RCC 7860 (cell line): ENCODE measurements at regions not wholly inside any gene's neighbourhood (a gene's known extent, or its start where the extent isn't known, plus 50 kb on each side); places are given as distances from the start of the nearest gene placed in this dataset.
"Not testable (repeated sequence)": the region's sequence is repeated elsewhere in the genome, so short reads cannot be mapped to it uniquely, and the experiment has no call there.

Source experiments
- DNase-seq: peaks from one replicate; pipeline ENCODE4 v3.0.0-alpha.2; 2015; ENCODE audit warnings: low spot score
- FAIRE-seq: peaks from 2 replicates; lab custom pipeline; 2012; peaks lifted over from hg19 to GRCh38; lab: Jason Lieb, UNC

DNA sequence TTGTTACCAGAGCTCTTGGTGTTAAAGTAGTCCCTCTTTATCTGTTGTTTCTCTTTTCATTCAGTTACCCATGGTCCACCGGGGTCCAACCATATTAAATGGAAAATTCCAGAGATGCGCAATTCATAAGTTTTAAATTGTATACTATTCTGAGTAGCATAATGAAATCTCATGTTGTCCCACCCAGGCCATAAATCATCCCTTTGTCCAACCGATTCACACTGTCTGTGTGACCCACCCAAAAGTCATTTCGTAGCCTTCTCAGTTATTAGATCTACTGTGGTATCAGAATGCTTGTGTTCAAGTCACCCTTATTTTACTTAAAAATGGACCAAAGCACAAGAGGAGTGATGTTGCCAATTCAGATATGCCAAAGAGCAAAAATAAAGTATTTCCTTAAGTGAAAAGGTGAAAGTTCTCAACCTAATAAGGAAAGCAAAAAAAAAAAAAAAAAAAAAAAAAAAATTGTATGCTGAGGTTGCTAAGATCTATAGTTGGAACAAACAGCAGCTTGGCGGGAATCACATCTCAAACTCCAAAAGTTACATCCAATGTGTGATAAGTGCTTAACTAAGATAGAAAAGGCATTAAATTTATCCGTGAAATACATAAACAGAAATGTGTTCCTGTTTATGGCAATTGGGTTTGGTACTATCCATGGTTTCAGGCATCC lies 106.8 kb upstream of the GPBP1 start:
- FAIRE-seq: no peak
- no peak for DNase-seq

- DNase-seq (no peak), FAIRE-seq (no peak)
Observed at GRCh38 chr5:57067597-57067924, 106.3 kb upstream of the GPBP1 start.

GRCh38 chr5:57069115-57069835 lies 104.6 kb upstream of the GPBP1 start:
- no peak for DNase-seq
- no peak for FAIRE-seq

DNA sequence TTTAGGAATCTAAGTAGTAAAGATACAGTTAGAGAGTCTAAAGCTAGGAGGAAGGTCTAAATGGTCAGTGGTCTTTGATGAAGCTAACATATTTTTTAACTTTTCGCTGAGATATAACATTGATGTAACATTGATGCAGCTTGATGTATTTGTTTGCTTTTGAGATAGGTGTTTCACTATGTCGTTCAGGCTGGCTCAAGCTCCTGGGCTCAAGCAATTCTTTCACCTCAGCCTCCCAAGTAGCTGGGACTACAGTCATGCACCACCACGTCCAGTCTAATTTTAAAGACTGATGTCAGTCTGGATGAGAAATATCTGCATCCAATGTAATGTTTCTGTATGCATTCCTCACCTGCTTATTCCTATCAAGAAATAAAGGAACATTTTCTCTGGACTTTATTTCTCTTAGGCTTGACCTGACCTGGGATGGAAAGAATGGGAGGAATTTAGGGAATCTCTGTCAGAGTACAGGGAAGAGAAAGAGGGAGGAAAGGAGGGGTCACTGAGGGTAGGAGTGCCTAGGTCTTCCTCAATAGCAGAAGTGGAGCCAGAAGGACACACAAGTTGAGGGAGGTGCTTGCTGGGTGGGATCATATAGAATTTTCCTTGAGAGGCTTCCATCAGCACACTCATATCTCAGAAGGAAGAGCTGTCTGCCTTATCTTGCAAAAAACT lies 101.5 kb upstream of the GPBP1 start:
- FAIRE-seq: no peak

GRCh38 chr5:57082441-57083067 lies 91.3 kb upstream of the GPBP1 start:
- FAIRE-seq (no peak), DNase-seq (no peak)

More for the DNA sequence above, 101.5 kb upstream of the GPBP1 start:
- no peak for DNase-seq

DNA sequence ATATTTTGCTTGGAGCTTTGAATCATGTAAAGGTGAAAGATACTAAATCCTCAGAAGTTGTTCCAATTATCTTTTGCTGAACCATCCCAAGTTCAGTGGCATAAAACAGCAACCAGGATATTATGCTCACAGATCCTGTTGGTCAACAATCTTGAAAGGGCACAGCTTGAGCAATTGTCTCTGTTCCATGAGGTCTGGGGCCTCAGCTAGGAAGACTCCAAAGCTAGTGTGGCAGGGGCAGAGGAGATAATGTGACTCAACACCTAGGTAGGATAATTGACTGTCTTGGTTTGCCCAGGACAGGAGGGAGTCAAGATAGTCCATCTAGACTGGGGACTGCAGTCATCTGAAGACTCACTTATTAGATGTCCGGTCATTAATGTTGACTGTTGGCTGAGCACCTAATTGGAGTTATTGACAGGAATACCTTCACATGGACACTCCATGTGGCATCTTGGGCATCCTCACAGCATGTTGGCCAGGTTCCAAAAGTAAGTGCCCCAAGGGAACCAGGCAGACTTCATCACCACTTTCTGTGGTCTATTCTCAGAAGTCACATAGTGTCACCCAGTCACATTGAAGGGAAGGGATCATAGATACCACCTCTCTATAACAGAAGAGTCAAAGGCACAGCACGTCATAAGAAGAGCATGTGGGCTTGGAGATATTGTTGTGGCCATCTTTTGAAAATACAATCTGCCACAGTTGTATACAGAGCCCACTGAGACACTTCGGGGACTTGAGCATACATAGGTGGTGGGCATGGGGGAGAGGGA lies 88.4 kb upstream of the GPBP1 start:
- no peak for DNase-seq
- no peak for FAIRE-seq

GRCh38 chr5:57087947-57088346 lies 85.9 kb upstream of the GPBP1 start:
- not testable (repeated sequence) for FAIRE-seq, DNase-seq

- no peak for DNase-seq
Observed at GRCh38 chr5:57094753-57095683, 78.8 kb upstream of the GPBP1 start.

DNA sequence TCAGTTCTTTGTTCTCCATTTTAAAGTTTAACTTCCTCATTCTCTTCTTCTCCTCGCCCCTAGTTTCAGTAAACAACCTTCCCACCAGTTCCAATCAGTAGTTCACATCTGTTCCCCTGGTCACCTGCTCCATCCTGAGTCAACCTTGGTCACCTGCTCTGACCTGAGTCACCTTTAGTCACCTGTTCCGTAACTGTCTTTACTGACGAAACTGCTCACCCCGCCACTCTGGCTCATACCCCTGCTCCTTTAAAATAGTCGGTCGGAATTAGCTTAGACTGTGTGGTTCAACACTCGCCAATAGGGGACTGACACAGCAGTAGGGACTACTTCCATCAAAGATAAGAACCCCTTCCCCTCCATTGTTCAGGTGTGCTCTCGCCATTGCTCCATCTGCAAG lies 76.3 kb upstream of the GPBP1 start:
- FAIRE-seq (no peak), DNase-seq (no peak)

More at GRCh38 chr5:57094753-57095683, 78.8 kb upstream of the GPBP1 start:
- FAIRE-seq: no peak

DNA sequence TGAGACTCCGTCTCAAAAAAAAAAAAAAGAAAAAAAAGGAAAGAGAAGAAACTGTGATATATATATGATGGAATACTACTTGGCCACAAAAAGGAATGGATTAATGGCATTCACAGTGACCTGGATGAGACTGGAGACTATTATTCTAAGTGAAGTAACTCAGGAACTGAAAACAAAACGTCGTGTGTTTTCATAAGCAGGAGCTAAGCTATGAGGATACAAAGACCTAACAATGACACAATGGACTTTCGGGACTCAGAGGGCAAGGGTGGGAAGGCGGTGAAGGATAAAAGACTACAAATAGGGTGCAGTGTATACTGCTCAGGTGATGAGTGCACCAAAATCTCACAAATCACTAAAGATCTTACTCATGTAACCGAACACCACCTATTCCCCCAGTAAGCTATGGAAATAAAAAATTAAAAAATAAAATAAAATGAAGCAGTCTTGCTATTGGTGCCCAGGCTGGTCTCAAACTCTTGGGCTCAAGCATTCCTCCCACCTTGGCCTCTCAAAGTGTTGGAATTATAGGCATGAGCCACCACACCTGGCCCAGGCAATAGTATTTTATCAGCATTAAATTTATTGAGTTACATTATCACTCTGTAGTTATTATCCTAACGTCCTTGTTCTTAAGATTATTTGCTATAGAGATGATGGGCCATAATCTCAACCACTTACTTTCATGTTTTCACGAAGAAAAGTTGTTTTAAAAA lies 71.5 kb upstream of the GPBP1 start:
- DNase-seq (no peak), FAIRE-seq (no peak)

DNA sequence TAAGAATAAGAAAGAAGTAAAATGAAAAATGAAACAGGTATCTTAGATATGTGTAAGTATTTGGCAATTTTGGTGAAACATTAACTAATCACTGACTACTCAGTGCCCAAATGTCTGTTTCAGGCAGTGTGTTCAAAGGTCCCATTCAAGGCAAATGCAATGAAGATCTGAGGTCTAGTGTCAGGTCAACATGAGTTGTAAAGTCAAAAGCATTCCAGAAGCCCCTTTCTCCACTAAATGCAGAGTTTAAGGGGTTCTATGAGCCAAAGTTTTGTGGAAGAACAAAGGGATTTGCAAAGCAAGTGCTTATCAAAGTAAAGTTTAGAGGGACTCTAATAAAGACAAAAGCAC lies 71.0 kb upstream of the GPBP1 start:
- DNase-seq: no peak
- no peak for FAIRE-seq

DNA sequence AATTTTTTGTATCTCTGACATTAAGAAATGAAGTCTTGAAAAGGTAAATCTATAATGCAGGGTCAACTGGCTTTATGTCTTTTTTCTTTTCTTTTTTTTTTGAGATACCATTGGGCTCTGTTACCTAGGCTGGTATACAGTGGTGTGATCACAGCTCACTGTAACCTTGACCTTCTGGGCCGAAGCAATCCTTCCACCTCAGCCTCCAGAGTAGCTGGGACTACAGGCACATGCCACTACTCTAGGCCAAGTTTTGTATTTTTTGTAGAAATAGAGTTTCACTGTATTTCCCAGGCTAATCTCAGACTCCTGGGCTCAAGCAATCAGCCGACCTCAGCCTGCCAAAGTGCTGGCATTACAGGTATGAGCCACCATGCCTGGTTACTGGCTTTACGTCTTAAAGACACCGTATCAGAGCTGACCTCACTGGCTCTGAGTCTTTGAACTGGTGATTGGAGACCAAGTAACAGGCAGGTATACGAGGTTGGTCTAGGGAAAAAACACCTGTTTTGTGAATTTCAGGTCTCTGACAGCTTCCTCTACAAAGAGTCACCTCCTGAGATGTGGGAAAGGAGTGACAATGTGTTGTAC lies 70.4 kb upstream of the GPBP1 start:
- DNase-seq (no peak), FAIRE-seq (no peak)

- DNase-seq: no peak
- FAIRE-seq: no peak
Observed at GRCh38 chr5:57106661-57107060, 67.2 kb upstream of the GPBP1 start.

DNA sequence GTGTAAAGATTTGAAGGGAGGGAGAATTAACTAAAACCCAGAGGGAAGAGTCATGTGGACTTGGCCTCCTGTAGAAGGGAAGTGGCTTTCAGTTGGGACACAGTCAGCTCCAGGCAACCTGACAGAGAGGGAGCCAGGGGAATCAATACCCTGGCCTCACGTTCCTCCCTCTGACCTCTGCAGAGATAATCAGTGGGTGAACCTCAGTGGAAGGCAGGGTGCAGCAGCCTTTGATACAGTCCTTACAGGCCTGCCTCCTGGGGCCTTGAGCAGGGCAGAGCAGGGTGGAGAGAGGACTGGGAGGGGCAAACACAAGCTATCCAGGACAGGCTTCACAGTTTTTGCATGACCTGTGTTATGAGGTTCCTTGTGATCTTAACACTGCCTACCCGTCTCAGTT lies 61.9 kb upstream of the GPBP1 start:
- no peak for FAIRE-seq
- no peak for DNase-seq

DNA sequence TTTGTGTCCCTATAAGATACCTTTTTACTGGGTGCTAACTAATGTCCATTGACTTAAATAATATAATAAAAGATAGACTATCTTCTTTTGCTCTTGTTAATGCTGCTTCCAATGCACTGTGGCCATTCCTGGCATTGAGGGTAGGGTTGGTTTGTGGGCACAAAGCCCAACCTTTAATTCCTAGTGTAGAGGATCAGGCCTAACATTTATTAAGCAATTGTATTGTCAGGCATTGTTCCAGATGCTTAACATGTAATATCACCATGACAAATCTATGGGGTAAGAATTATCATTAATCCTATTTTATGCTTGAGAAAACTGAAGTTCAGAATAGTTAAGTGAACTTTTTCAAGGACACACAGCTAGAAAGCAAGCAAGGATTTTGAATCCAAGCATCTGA lies 60.4 kb upstream of the GPBP1 start:
- FAIRE-seq: no peak
- DNase-seq: no peak

- DNase-seq (no peak), FAIRE-seq (no peak)
Observed at GRCh38 chr5:57117596-57117995, 56.3 kb upstream of the GPBP1 start.

DNA sequence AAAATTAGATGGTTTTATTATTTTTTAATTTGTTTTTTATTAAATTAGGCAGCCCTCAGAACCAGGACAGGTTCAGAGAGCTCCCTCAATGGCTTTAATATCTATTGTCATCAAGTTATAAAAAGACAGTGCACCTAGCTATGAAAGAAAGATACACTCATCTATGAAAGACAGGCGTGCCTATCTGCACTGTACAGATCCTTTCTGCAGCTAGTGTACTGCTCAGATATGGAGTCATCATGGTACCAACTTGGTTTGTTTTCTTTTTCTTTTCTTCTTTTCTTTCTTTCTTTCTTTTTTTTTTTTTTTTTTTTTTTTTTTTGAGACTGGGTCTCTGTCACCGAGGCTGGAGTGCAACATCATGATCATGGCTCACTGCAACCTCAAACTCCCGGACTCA lies 54.8 kb upstream of the GPBP1 start:
- FAIRE-seq: no peak
- no peak for DNase-seq

DNA sequence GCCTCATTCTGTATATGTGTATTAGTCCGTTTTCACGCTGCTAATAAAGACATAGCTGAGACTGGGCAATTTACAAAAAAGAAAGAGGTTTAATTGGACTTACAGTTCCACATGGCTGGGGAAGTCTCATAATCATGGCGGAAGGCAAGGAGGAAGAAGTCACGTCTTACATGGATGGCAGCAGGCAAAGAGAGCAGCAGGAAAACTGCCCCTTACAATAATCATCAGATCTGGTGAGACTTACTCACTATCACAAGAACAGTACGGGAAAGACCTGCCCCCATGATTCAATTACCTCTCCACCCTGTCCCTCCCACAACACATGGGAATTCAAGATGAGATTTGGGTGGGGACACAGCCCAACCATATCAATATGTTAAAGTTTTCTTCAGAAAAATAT lies 49.8 kb upstream of the GPBP1 start:
- no peak for FAIRE-seq
- no peak for DNase-seq
